ENCODE measurements at regions not wholly inside any gene's neighbourhood (a gene's known extent, or its start where the extent isn't known, plus 50 kb on each side); places are given as distances from the start of the nearest gene placed in this dataset.

GRCh38 chr5:27396998-27397397, 358.6 kb upstream of the CDH9 start:
- no peak for TF ChIP-seq CTCF (IDR thresholded peaks at IDR 0.05; ENCODE audit: insufficient read depth, low read length)
- TF ChIP-seq GABPA (IDR thresholded peaks at IDR 0.05; ENCODE audit: low read depth) = no peak
- TF ChIP-seq POLR2AphosphoS5 (IDR thresholded peaks at IDR 0.05; ENCODE audit: low read depth) = no peak
- TF ChIP-seq REST (IDR thresholded peaks at IDR 0.05; ENCODE audit: insufficient replicate concordance, low read depth) = no peak

Measured in HL-60 (cell line).